ENCODE measurements at regions not wholly inside any gene's neighbourhood (a gene's known extent, or its start where the extent isn't known, plus 50 kb on each side); places are given as distances from the start of the nearest gene placed in this dataset.

GRCh38 chr2:3121601-3122000 lies 256.0 kb downstream of the EIPR1 start:
- no peak for TF ChIP-seq POLR2AphosphoS5 (IDR thresholded peaks at IDR 0.05)
- TF ChIP-seq, protein P1, sequence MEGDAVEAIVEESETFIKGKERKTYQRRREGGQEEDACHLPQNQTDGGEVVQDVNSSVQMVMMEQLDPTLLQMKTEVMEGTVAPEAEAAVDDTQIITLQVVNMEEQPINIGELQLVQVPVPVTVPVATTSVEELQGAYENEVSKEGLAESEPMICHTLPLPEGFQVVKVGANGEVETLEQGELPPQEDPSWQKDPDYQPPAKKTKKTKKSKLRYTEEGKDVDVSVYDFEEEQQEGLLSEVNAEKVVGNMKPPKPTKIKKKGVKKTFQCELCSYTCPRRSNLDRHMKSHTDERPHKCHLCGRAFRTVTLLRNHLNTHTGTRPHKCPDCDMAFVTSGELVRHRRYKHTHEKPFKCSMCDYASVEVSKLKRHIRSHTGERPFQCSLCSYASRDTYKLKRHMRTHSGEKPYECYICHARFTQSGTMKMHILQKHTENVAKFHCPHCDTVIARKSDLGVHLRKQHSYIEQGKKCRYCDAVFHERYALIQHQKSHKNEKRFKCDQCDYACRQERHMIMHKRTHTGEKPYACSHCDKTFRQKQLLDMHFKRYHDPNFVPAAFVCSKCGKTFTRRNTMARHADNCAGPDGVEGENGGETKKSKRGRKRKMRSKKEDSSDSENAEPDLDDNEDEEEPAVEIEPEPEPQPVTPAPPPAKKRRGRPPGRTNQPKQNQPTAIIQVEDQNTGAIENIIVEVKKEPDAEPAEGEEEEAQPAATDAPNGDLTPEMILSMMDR (IDR thresholded peaks at IDR 0.05), result no peak
- no peak for TF ChIP-seq POLR2A (IDR thresholded peaks at IDR 0.05)
